IMR-90 (cell line): ENCODE measurements at regions not wholly inside any gene's neighbourhood (a gene's known extent, or its start where the extent isn't known, plus 50 kb on each side); places are given as distances from the start of the nearest gene placed in this dataset.

Experiments
- ATAC-seq: fragments of 200-7000 bp; cut with Tn5 transposase; 2 replicates; pipeline ENCODE4 v1.9.1; 2020; ENCODE audit warnings: low read depth, mild to moderate bottlenecking, moderate library complexity
- BruUV-seq: library from RNA; stranded (reverse); fragments of 400-500 nt; replicated peaks from 2 replicates; lab custom pipeline; 2021; lab: Mats Ljungman, UMichigan
- CTCF ChIA-PET: fragments of 300-600 bp; formaldehyde crosslinking; extraction: SDS; loops from one replicate; lab custom pipeline; 2021; ENCODE audit warnings: antibody characterized with exemption; lab: Yijun Ruan, JAX
- POLR2A ChIA-PET: fragments of 300-600 bp; sonication (Branson Sonifier 250); formaldehyde crosslinking; loops from one replicate; lab custom pipeline; 2022; ENCODE audit warnings: antibody characterized with exemption; ENCODE audit not compliant: unreplicated experiment; lab: Charles Lee
- DNase-seq: peaks from one replicate; pipeline ENCODE4 v3.0.0; 2013
- H2AFZ ChIP-seq: replicated peaks from 2 replicates; pipeline ENCODE3; 2013; ENCODE audit warnings: low read length, mild to moderate bottlenecking; ENCODE audit not compliant: poor library complexity
- H2AK5ac ChIP-seq: 2 replicates; pipeline ENCODE4 v1.6.1; 2013; ENCODE audit warnings: low read depth, low read length, inconsistent platforms
- H2AK9ac ChIP-seq: replicated peaks from 2 replicates; pipeline ENCODE3; 2013; ENCODE audit warnings: mild to moderate bottlenecking, low read depth, low read length, moderate library complexity; ENCODE audit not compliant: poor library complexity
- H2BK120ac ChIP-seq: 2 replicates; pipeline ENCODE4 v1.6.1; 2013; ENCODE audit warnings: low read depth, low read length, inconsistent platforms
- H2BK15ac ChIP-seq: 3 replicates; pipeline ENCODE4 v1.6.1; 2013; ENCODE audit warnings: low read depth, low read length, inconsistent platforms
- H2BK20ac ChIP-seq: 2 replicates; pipeline ENCODE4 v1.6.1; 2013; ENCODE audit warnings: low read depth, mild to moderate bottlenecking, inconsistent platforms, low read length, moderate library complexity
- H2BK5ac ChIP-seq: 2 replicates; pipeline ENCODE4 v1.6.1; 2013; ENCODE audit warnings: mild to moderate bottlenecking, low read depth, low read length, inconsistent platforms; ENCODE audit not compliant: poor library complexity, severe bottlenecking
- H3K14ac ChIP-seq: replicated peaks from 2 replicates; pipeline ENCODE4 v1.6.1; 2013; ENCODE audit warnings: low read depth, low read length, inconsistent platforms
- H3K18ac ChIP-seq: 2 replicates; pipeline ENCODE4 v1.6.1; 2013; ENCODE audit warnings: low read depth, low read length, control low read depth
- H3K23ac ChIP-seq: 2 replicates; pipeline ENCODE4 v1.6.1; 2013; ENCODE audit warnings: low read depth, low read length, inconsistent platforms
- H3K27ac ChIP-seq: 2 replicates; pipeline ENCODE4 v1.5.1; 2013; ENCODE audit warnings: mild to moderate bottlenecking, control low read depth, low read length; ENCODE audit not compliant: insufficient read depth
- H3K27me3 ChIP-seq: 2 replicates; pipeline ENCODE4 v1.6.1; 2013; ENCODE audit warnings: low read length; ENCODE audit not compliant: control insufficient read depth, insufficient read depth
- H3K36me3 ChIP-seq: 2 replicates; pipeline ENCODE4 v1.6.1; 2013; ENCODE audit warnings: low read length, mixed read lengths; ENCODE audit not compliant: control insufficient read depth, insufficient read depth
- H3K4ac ChIP-seq: 2 replicates; pipeline ENCODE4 v1.6.1; 2013; ENCODE audit warnings: low read depth, low read length, inconsistent platforms
- H3K4me1 ChIP-seq: 2 replicates; pipeline ENCODE4 v1.6.1; 2013; ENCODE audit warnings: low read length, mixed read lengths; ENCODE audit not compliant: control insufficient read depth, insufficient read depth
- H3K4me2 ChIP-seq: 2 replicates; pipeline ENCODE4 v1.6.1; 2013; ENCODE audit warnings: low read depth, mild to moderate bottlenecking, control low read depth, low read length, moderate library complexity
- H3K4me3 ChIP-seq: 2 replicates; pipeline ENCODE4 v1.5.1; 2013; ENCODE audit warnings: low read depth, mild to moderate bottlenecking, control low read depth, low read length, moderate library complexity; ENCODE audit not compliant: insufficient read depth
- H3K56ac ChIP-seq: 2 replicates; pipeline ENCODE4 v1.6.1; 2013; ENCODE audit warnings: low read length, inconsistent platforms; ENCODE audit not compliant: insufficient read depth; ENCODE audit errors: extremely low read depth
- H3K79me1 ChIP-seq, 2 experiments: 2 replicates each; pipeline ENCODE4 v1.6.1; 2013; ENCODE audit warnings: low read length in 2 of 2, inconsistent platforms in 1 of 2, low read depth in 1 of 2
- H3K9ac ChIP-seq: 2 replicates; pipeline ENCODE4 v1.6.1; 2013; ENCODE audit warnings: low read depth, low read length, control low read depth
- H3K9me1 ChIP-seq: 2 replicates; pipeline ENCODE4 v1.6.1; 2013; ENCODE audit warnings: low read length, inconsistent platforms; ENCODE audit not compliant: insufficient read depth
- H3K9me3 ChIP-seq: 2 replicates; pipeline ENCODE4 v1.6.1; 2013; ENCODE audit warnings: low read length; ENCODE audit not compliant: control insufficient read depth, insufficient read depth
- H4K20me1 ChIP-seq: 2 replicates; pipeline ENCODE4 v1.6.1; 2013; ENCODE audit warnings: low read length, inconsistent platforms; ENCODE audit not compliant: insufficient read depth
- H4K5ac ChIP-seq: 2 replicates; pipeline ENCODE4 v1.6.1; 2013; ENCODE audit warnings: mild to moderate bottlenecking, low read depth, low read length, control low read depth
- H4K8ac ChIP-seq, 2 experiments: 2 replicates each; pipeline ENCODE4 v1.6.1; 2013; ENCODE audit warnings: low read depth in 2 of 2, low read length in 2 of 2, control low read depth in 1 of 2, inconsistent platforms in 1 of 2
- H4K91ac ChIP-seq: 2 replicates; pipeline ENCODE4 v1.6.1; 2013; ENCODE audit warnings: low read depth, low read length, inconsistent platforms; ENCODE audit not compliant: insufficient read depth
- BHLHE40 ChIP-seq: fragments of 150-350 bp; IDR thresholded peaks from 2 replicates; pipeline ENCODE4 v1.6.1; 2016; ENCODE audit warnings: mild to moderate bottlenecking, low read depth, low read length
- CEBPB ChIP-seq: IDR thresholded peaks from 2 replicates; pipeline ENCODE4 v1.6.1; 2012; ENCODE audit warnings: low read depth, low read length, improper control_type of control experiment
- CHD1 ChIP-seq: IDR thresholded peaks from 2 replicates; pipeline ENCODE4 v1.6.1; 2012; ENCODE audit warnings: low read depth, low read length, improper control_type of control experiment
- CTCF ChIP-seq: conservative IDR thresholded peaks from 2 replicates; pipeline ENCODE4 v1.5.1; 2012; ENCODE audit warnings: mild to moderate bottlenecking, low read depth, low read length, improper control_type of control experiment
- FOS ChIP-seq: fragments of 150-350 bp; IDR thresholded peaks from 2 replicates; pipeline ENCODE4 v1.6.1; 2016; ENCODE audit warnings: low read depth, low read length
- MAFK ChIP-seq: IDR thresholded peaks from 2 replicates; pipeline ENCODE4 v1.6.1; 2012; ENCODE audit warnings: low read depth, low read length, improper control_type of control experiment
- MAZ ChIP-seq: IDR thresholded peaks from 2 replicates; pipeline ENCODE4 v1.6.1; 2012; ENCODE audit warnings: low read depth, mild to moderate bottlenecking, low read length, improper control_type of control experiment, moderate library complexity, borderline replicate concordance
- MXI1 ChIP-seq: IDR thresholded peaks from 2 replicates; pipeline ENCODE4 v1.6.1; 2012; ENCODE audit warnings: low read depth, mild to moderate bottlenecking, low read length, moderate library complexity, borderline replicate concordance
- NFE2L2 ChIP-seq: fragments of 150-350 bp; IDR thresholded peaks from 2 replicates; pipeline ENCODE4 v1.6.1; 2016; ENCODE audit warnings: low read depth, mild to moderate bottlenecking, low read length
- POLR2A ChIP-seq: IDR thresholded peaks from 2 replicates; pipeline ENCODE4 v1.6.1; 2012; ENCODE audit warnings: mild to moderate bottlenecking, low read depth, low read length
- RAD21 ChIP-seq: IDR thresholded peaks from 2 replicates; pipeline ENCODE4 v1.6.1; 2012; ENCODE audit warnings: low read length, improper control_type of control experiment
- RCOR1 ChIP-seq: IDR thresholded peaks from 2 replicates; pipeline ENCODE4 v1.6.1; 2012; ENCODE audit warnings: mild to moderate bottlenecking, low read length, improper control_type of control experiment; ENCODE audit not compliant: insufficient replicate concordance
- RFX5 ChIP-seq: IDR thresholded peaks from 2 replicates; pipeline ENCODE4 v1.8.0; 2012; ENCODE audit warnings: low read depth, mild to moderate bottlenecking, low read length, moderate library complexity
- SMC3 ChIP-seq: fragments of 150-350 bp; IDR thresholded peaks from 2 replicates; pipeline ENCODE4 v1.6.1; 2016; ENCODE audit warnings: low read depth, mild to moderate bottlenecking, antibody characterized with exemption, low read length, moderate library complexity
- USF2 ChIP-seq: fragments of 150-350 bp; IDR thresholded peaks from 2 replicates; pipeline ENCODE4 v1.6.1; 2017; ENCODE audit warnings: mild to moderate bottlenecking, antibody characterized with exemption, low read length, low read depth
- WGBS, 2 experiments: methylation state at CpG; one replicate each; pipeline versions ENCODE4 v1.1.5 to v1.1.7; 2013; ENCODE audit warnings: missing lambda C conversion rate in 2 of 2; ENCODE audit not compliant: insufficient read length in 1 of 2; ENCODE audit errors: extremely low coverage in 2 of 2; 5-methylcytosine and 5-hydroxymethylcytosine counted together
- dilution Hi-C: fragments of 300-500 bp; cut with HindIII; formaldehyde crosslinking; loops from one replicate; pipeline ENCODE4 v1.14.3; 2018; ENCODE audit warnings: low sequenced_read_pairs; ENCODE audit not compliant: unreplicated experiment
- in situ Hi-C: fragments of 300-500 bp; cut with MboI; formaldehyde crosslinking; loops from 3 replicates; pipeline ENCODE4 v1.14.3; 2019; ENCODE audit warnings: low sequenced_read_pairs, inconsistent platforms, mixed read lengths
- intact Hi-C: fragments of 100-400 bp; cut with micrococcal nuclease; formaldehyde crosslinking; loops from 2 replicates; pipeline ENCODE4 v1.10.0; 2022
- TF ChIP-seq, protein P1 (sequence below): fragments of 150-350 bp; IDR thresholded peaks from 2 replicates; pipeline ENCODE4 v1.6.1; 2016; ENCODE audit warnings: low read depth, mild to moderate bottlenecking, low read length, moderate library complexity, borderline replicate concordance

DNA sequence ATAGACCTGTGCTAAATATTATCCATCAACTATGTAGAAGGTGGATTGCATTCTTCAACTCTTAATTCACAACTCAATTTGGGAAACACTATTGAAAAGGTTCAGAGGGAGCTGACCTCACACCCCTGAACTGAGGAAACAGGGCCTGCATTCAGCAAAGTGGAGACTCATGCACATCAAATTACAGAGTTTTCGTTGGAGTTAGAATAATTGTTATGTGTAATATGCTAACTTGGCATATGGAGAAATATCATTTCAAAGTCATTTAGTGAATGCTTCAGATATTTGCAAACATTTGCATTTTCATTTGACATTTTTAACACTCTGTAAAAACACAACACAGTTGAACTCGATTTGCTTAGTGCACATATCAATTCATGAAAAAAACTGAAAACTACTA is 1102.8 kb upstream of the INTU start:
- H3K23ac ChIP-seq, result no peak overlapping the region
- no peak for TF ChIP-seq MAZ
- TF ChIP-seq SMC3, result no peak
- no peak for TF ChIP-seq FOS
- no peak for TF ChIP-seq RFX5
- TF ChIP-seq CEBPB, result no peak
- TF ChIP-seq NFE2L2, result no peak
- TF ChIP-seq CHD1, result no peak
- no peak for TF ChIP-seq CTCF
- TF ChIP-seq RAD21, result no peak
- TF ChIP-seq, protein P1, sequence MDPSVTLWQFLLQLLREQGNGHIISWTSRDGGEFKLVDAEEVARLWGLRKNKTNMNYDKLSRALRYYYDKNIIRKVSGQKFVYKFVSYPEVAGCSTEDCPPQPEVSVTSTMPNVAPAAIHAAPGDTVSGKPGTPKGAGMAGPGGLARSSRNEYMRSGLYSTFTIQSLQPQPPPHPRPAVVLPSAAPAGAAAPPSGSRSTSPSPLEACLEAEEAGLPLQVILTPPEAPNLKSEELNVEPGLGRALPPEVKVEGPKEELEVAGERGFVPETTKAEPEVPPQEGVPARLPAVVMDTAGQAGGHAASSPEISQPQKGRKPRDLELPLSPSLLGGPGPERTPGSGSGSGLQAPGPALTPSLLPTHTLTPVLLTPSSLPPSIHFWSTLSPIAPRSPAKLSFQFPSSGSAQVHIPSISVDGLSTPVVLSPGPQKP, result no peak
- TF ChIP-seq RCOR1, result no peak
- no peak for TF ChIP-seq MAFK
- TF ChIP-seq USF2, result no peak
- TF ChIP-seq MXI1, result no peak
- no peak for TF ChIP-seq BHLHE40
- no peak for TF ChIP-seq POLR2A
- no peak overlapping the region for H4K8ac ChIP-seq
- H3K9me3 ChIP-seq, result 0 out of 2 replicates have a peak, but pooled peaks cover 1% of the 10 kb centered on the region
- H3K4me2 ChIP-seq, result no peak overlapping the region
- no peak overlapping the region for H3K27ac ChIP-seq
- no peak overlapping the region for H2BK15ac ChIP-seq
- H3K36me3 ChIP-seq, result no peaks in the 10 kb centered on the region
- in situ Hi-C loops (no loop called here), dilution Hi-C loops (no loop called here), intact Hi-C loops (no loop called here)
- ChIA-PET CTCF (no interaction called here), POLR2A (no interaction called here)
- no peaks in the 10 kb centered on the region for H4K20me1 ChIP-seq
- H4K91ac ChIP-seq, result no peak overlapping the region
- H3K18ac ChIP-seq, result no peak overlapping the region
- no peaks in the 10 kb centered on the region for H3K27me3 ChIP-seq
- H3K4me3 ChIP-seq, result no peak overlapping the region
- WGBS, 2 experiments, result no CpG with 5 or more reads among the region's 2 CpGs
- no peak overlapping the region for H3K14ac ChIP-seq
- H3K56ac ChIP-seq, result no peak overlapping the region
- H3K4me1 ChIP-seq, result peaks cover 2% of the 10 kb centered on the region; the same call in 1 of the 2 replicates
- H2BK5ac ChIP-seq, result no peak overlapping the region
- no peak overlapping the region for H2AFZ ChIP-seq
- no peak overlapping the region for H2BK20ac ChIP-seq
- H3K9ac ChIP-seq, result no peak overlapping the region
- no peaks in the 10 kb centered on the region for H3K9me1 ChIP-seq
- H3K79me1 ChIP-seq, result no peaks in the 10 kb centered on the region
- no peak overlapping the region for H2BK120ac ChIP-seq
- no peak overlapping the region for H4K5ac ChIP-seq
- no peak overlapping the region for H2AK9ac ChIP-seq
- no peak for ATAC-seq
- no peak overlapping the region for H3K4ac ChIP-seq
- H2AK5ac ChIP-seq, result no peak overlapping the region
- no TSS peak for BruUV-seq
- DNase-seq, result no peak
